K562 (cell line): ENCODE measurements at regions not wholly inside any gene's neighbourhood (a gene's known extent, or its start where the extent isn't known, plus 50 kb on each side); places are given as distances from the start of the nearest gene placed in this dataset.

Experiments used
- ATAC-seq: fragments of 200-7000 bp; cut with Tn5 transposase; 3 replicates; pipeline ENCODE4 v1.9.1; 2020; ENCODE audit warnings: moderate library complexity
- BruUV-seq: library from RNA; stranded (reverse); fragments of 400-500 nt; replicated peaks from 2 replicates; lab custom pipeline; 2021; lab: Mats Ljungman, UMichigan
- CTCF ChIA-PET: fragments of 300-600 bp; formaldehyde crosslinking; extraction: SDS; loops from one replicate; lab custom pipeline; 2021; ENCODE audit warnings: low intra/inter-chr PET ratio; lab: Yijun Ruan, JAX
- POLR2A ChIA-PET: fragments of 300-600, 350-650 bp; sonication (Branson Sonifier 250); formaldehyde crosslinking; extraction: SDS; loops from one replicate; lab custom pipeline; 2021; ENCODE audit warnings: antibody characterized with exemption, inconsistent platforms; lab: Yijun Ruan, JAX
- DNase-seq, 4 experiments: peaks; one replicate each; pipeline versions ENCODE4 v3.0.0 to v3.0.0-alpha.2; 2011 to 2018; ENCODE audit warnings: low spot score in 3 of 4, mixed read lengths in 3 of 4; ENCODE audit errors: extremely low read depth in 1 of 4
- FAIRE-seq: peaks from 2 replicates; lab custom pipeline; 2011; peaks lifted over from hg19 to GRCh38; lab: Jason Lieb, UNC
- H2AFZ ChIP-seq: 2 replicates; pipeline ENCODE4 v1.6.0; 2011; ENCODE audit warnings: low read depth, low read length, control low read depth, inconsistent platforms
- H3K27ac ChIP-seq: fragments of 200-600 bp; 3 replicates; pipeline ENCODE4 v1.8.0; 2011; ENCODE audit warnings: low read depth, mild to moderate bottlenecking, control low read depth, inconsistent platforms, low read length, moderate library complexity, mixed read lengths; ENCODE audit errors: extremely low read depth
- H3K27me3 ChIP-seq, 2 experiments: fragments of 300-600 bp in 1 of 2; 2 replicates in 1 of 2; 3 replicates in 1 of 2; pipeline versions ENCODE4 v1.6.0 to v1.8.0; 2011; ENCODE audit warnings: inconsistent platforms in 2 of 2, low read length in 2 of 2, mild to moderate bottlenecking in 1 of 2, mixed read lengths in 1 of 2, moderate library complexity in 1 of 2; ENCODE audit not compliant: control insufficient read depth in 2 of 2, insufficient read depth in 2 of 2
- H3K36me3 ChIP-seq: fragments of 300-600 bp; 3 replicates; pipeline ENCODE4 v1.8.0; 2011; ENCODE audit warnings: mild to moderate bottlenecking, low read length, inconsistent platforms; ENCODE audit not compliant: control insufficient read depth, insufficient read depth
- H3K4me1 ChIP-seq, 2 experiments: fragments of 200-600 bp in 1 of 2; replicated peaks in 1 of 2; 2 replicates in 1 of 2; 3 replicates in 1 of 2; pipeline versions ENCODE4 v1.5.1 to v1.8.0; 2011; ENCODE audit warnings: inconsistent platforms in 2 of 2, low read length in 2 of 2, mild to moderate bottlenecking in 1 of 2, mixed read lengths in 1 of 2, moderate library complexity in 1 of 2; ENCODE audit not compliant: control insufficient read depth in 2 of 2, insufficient read depth in 2 of 2
- H3K4me2 ChIP-seq: 2 replicates; pipeline ENCODE4 v1.6.1; 2011; ENCODE audit warnings: low read length, control low read depth, inconsistent platforms, mixed read lengths; ENCODE audit not compliant: insufficient read depth
- H3K4me3 ChIP-seq: fragments of 200-600 bp; sonication (generic), shearing (Covaris generic); 2 replicates; pipeline ENCODE4 v1.5.1; 2016; ENCODE audit warnings: control low read depth, inconsistent platforms
- H3K79me2 ChIP-seq: fragments of 200-600 bp; 3 replicates; pipeline ENCODE4 v1.8.0; 2011; ENCODE audit warnings: low read length, inconsistent platforms; ENCODE audit not compliant: control insufficient read depth, insufficient read depth
- H3K9ac ChIP-seq, 2 experiments: 2 replicates each; pipeline versions ENCODE4 v1.6.0 to v1.6.1; 2011; ENCODE audit warnings: low read depth in 2 of 2, low read length in 2 of 2, control low read depth in 1 of 2, inconsistent platforms in 1 of 2, mild to moderate bottlenecking in 1 of 2, mixed read lengths in 1 of 2; ENCODE audit not compliant: insufficient read depth in 1 of 2
- H3K9me1 ChIP-seq: one replicate; pipeline ENCODE4 v1.6.0; 2011; ENCODE audit warnings: inconsistent platforms, mild to moderate bottlenecking, low read length, moderate library complexity; ENCODE audit not compliant: control insufficient read depth, insufficient read depth
- H3K9me3 ChIP-seq: replicated peaks from 2 replicates; pipeline ENCODE4 v1.5.1; 2011; ENCODE audit warnings: low read depth, low read length, inconsistent platforms; ENCODE audit not compliant: control insufficient read depth, insufficient read depth
- H4K20me1 ChIP-seq: replicated peaks from 2 replicates; pipeline ENCODE4 v1.6.1; 2011; ENCODE audit warnings: low read length, inconsistent platforms, mixed read lengths; ENCODE audit not compliant: control insufficient read depth, insufficient read depth
- CXXC5 ChIP-seq: fragments of 250-450 bp; sonication (Bioruptor Pico); IDR thresholded peaks from 2 replicates; pipeline ENCODE4 v1.8.0; 2022; ENCODE audit warnings: inconsistent platforms, mild to moderate bottlenecking, moderate library complexity
- MEF2A ChIP-seq: IDR thresholded peaks from 2 replicates; pipeline ENCODE4 v1.6.1; 2011; ENCODE audit warnings: low read depth, mild to moderate bottlenecking, low read length, moderate library complexity; ENCODE audit not compliant: control insufficient read depth
- SMARCA5 ChIP-seq: fragments of 450-650 bp; IDR thresholded peaks from 2 replicates; pipeline ENCODE4 v1.6.1; 2016
- whole genome bisulfite sequencing: fragments of 100-300 bp; shearing (Covaris generic); methylation state at CpG from one replicate; pipeline ENCODE4 v1.1.6; 2016; ENCODE audit warnings: low coverage, mixed read lengths; ENCODE audit not compliant: insufficient coverage; ENCODE audit errors: missing lambda C conversion rate; 5-methylcytosine and 5-hydroxymethylcytosine counted together
- in situ Hi-C: fragments of 300-500 bp; cut with MboI; formaldehyde crosslinking; loops from 4 replicates; pipeline ENCODE4 v1.15.0; 2018; ENCODE audit warnings: inconsistent platforms, mixed read lengths
- intact Hi-C: fragments of 100-400 bp; cut with micrococcal nuclease; formaldehyde crosslinking; loops from 2 replicates; pipeline ENCODE4 v1.14.2; 2022
- TF ChIP-seq, protein P1 (sequence below), 2 experiments: fragments of 450-650 bp; IDR thresholded peaks; 2 replicates each; pipeline ENCODE4 v1.6.1; 2016; ENCODE audit warnings: mild to moderate bottlenecking in 2 of 2, borderline replicate concordance in 1 of 2, low read depth in 1 of 2, moderate library complexity in 1 of 2
- TF ChIP-seq, protein P2 (sequence below): fragments of 200-400 bp; formaldehyde crosslinking; IDR thresholded peaks from 2 replicates; pipeline ENCODE4 v1.6.1; 2017; ENCODE audit warnings: mild to moderate bottlenecking, low read depth, low read length, moderate library complexity

DNA sequence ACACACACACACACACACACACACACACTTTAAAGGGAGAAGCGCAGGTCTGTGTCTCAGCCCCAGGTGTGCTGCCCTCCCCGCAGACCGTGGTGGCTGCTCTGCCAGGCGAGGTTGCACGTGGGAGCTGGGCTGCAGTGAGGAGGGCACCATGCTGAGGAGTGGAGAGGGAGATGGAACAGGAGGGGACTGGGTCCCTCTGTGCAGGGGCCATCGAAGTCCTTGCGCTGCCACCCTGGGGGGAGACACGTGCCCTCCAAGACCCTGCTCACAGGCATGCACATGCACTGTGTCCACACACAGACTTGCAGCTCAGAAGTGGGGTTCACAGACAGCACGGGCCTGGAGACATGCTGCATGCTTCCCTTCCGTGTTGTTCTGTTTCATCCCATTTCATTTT, 65.5 kb upstream of the HGFAC start:
- POLR2A ChIA-PET = no interaction called here
- no peak for ATAC-seq

More for the DNA sequence above, 65.5 kb upstream of the HGFAC start:
- Histone ChIP-seq H3K9ac (no peak overlapping the region), H3K4me2 (no peak overlapping the region), H3K9me3 (peaks cover 4% of the 10 kb centered on the region), H3K9me1 (no peaks in the 10 kb centered on the region), H3K36me3 (no peaks in the 10 kb centered on the region), H3K4me3 (no peak overlapping the region), H4K20me1 (peaks cover 22% of the 10 kb centered on the region), H3K27me3 (peaks cover 21 to 37% of the 10 kb centered on the region in 2 experiments; a peak in 4 of 5 replicates), H3K4me1 (peaks cover 0 to 20% of the 10 kb centered on the region in 2 experiments; a peak in 2 of 5 replicates), H2AFZ (no peak overlapping the region), H3K79me2 (no peaks in the 10 kb centered on the region), H3K27ac (no peak overlapping the region)
- FAIRE-seq = no peak
- in situ Hi-C loops = no loop called here
- WGBS = 44% methylated on average over 9 of the region's 10 CpGs
- BruUV-seq = no TSS peak
- no peak for DNase-seq
- intact Hi-C loops = no loop called here
- TF ChIP-seq CXXC5 (CRISPR knock-in tag) (no peak), SMARCA5 (no peak), MEF2A (no peak)
- TF ChIP-seq, protein P1, sequence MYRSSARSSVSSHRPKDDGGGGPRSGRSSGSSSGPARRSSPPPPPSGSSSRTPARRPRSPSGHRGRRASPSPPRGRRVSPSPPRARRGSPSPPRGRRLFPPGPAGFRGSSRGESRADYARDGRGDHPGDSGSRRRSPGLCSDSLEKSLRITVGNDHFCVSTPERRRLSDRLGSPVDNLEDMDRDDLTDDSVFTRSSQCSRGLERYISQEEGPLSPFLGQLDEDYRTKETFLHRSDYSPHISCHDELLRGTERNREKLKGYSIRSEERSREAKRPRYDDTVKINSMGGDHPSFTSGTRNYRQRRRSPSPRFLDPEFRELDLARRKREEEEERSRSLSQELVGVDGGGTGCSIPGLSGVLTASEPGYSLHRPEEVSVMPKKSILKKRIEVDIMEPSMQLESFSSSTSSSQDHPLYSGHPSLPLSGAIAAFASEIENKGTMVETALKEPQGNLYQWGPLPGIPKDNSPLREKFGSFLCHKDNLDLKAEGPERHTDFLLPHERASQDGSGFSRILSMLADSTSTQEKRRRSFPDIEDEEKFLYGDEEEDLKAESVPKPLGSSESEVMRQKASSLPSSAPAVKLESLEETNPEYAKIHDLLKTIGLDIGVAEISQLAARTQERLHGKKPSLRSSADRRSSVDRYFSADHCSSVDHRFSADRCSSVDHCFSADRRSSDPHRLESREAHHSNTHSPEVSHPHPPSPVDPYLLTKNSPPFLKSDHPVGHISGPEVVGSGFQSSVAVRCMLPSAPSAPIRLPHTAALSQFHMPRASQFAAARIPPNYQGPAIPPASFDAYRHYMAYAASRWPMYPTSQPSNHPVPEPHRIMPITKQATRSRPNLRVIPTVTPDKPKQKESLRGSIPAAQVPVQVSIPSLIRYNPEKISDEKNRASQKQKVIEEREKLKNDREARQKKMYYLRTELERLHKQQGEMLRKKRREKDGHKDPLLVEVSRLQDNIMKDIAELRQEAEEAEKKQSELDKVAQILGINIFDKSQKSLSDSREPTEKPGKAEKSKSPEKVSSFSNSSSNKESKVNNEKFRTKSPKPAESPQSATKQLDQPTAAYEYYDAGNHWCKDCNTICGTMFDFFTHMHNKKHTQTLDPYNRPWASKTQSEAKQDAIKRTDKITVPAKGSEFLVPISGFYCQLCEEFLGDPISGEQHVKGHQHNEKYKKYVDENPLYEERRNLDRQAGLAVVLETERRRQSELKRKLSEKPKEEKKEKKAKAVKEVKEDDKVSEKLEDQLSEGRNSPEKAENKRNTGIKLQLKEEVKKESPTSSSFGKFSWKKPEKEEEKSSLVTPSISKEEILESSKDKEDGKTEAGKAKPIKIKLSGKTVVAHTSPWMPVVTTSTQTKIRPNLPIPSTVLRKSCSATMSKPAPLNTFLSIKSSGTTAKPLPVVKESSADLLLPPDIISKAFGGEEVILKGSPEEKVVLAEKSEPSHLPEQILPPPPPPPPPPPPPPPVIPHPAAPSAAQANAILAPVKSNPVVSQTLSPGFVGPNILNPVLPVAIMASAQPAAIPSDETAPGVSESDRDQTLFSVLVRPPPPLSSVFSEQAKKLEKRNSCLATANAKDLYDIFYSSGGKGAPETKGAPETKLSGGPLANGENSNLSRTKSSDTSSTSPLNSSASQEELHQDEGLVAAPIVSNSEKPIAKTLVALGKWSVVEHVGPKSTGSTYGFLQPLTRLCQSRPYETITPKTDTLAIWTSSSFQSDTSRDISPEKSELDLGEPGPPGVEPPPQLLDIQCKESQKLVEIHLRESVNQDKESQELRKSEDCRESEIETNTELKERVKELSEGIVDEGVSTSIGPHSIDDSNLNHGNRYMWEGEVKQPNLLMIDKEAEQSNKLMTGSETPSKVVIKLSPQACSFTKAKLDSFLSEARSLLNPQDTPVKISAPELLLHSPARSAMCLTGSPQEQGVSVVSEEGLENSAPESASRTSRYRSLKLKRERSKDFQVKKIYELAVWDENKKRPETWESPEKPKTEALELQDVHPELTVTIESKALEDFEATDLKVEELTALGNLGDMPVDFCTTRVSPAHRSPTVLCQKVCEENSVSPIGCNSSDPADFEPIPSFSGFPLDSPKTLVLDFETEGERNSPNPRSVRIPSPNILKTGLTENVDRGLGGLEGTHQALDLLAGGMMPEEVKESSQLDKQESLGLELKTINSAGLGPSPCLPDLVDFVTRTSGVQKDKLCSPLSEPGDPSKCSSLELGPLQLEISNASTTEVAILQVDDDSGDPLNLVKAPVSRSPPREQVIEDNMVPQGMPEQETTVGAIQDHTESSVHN (IDR thresholded peaks at IDR 0.05; ENCODE audit: borderline replicate concordance in 1 of 2, low read depth in 1 of 2) = no peak
- TF ChIP-seq, protein P2, sequence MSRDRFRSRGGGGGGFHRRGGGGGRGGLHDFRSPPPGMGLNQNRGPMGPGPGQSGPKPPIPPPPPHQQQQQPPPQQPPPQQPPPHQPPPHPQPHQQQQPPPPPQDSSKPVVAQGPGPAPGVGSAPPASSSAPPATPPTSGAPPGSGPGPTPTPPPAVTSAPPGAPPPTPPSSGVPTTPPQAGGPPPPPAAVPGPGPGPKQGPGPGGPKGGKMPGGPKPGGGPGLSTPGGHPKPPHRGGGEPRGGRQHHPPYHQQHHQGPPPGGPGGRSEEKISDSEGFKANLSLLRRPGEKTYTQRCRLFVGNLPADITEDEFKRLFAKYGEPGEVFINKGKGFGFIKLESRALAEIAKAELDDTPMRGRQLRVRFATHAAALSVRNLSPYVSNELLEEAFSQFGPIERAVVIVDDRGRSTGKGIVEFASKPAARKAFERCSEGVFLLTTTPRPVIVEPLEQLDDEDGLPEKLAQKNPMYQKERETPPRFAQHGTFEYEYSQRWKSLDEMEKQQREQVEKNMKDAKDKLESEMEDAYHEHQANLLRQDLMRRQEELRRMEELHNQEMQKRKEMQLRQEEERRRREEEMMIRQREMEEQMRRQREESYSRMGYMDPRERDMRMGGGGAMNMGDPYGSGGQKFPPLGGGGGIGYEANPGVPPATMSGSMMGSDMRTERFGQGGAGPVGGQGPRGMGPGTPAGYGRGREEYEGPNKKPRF = no peak
- CTCF ChIA-PET = no interaction called here
